ENCODE measurements at regions not wholly inside any gene's neighbourhood (a gene's known extent, or its start where the extent isn't known, plus 50 kb on each side); places are given as distances from the start of the nearest gene placed in this dataset.
"Not testable (repeated sequence)": the region's sequence is repeated elsewhere in the genome, so short reads cannot be mapped to it uniquely, and the experiment has no call there.

DNA sequence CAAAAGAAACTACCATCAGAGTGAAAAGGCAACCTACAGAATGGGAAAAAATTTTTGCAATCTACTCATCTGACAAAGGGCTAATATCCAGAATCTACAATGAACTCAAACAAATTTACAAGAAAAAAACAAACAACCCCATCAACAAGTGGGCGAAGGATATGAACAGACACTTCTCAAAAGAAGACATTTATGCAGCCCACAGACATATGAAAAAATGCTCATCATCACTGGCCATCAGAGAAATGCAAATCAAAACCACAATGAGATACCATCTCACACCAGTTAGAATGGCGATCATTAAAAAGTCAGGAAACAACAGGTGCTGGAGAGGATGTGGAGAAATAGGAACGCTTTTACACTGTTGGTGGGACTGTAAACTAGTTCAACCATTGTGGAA, 83.9 kb downstream of the GEMIN8 start:
- H3K18ac ChIP-seq (ENCODE audit: low read length); DNase-seq (ENCODE audit: low spot score); H2BK12ac ChIP-seq (ENCODE audit: low read length); H3K9ac ChIP-seq (ENCODE audit: low read depth, low read length, poor library complexity); H2AFZ ChIP-seq (ENCODE audit: low read length); H3K36me3 ChIP-seq (replicated peaks in 1 of 2; ENCODE audit: control insufficient read depth in 2 of 2, insufficient read depth in 2 of 2, low read length in 2 of 2); H3K79me1 ChIP-seq (ENCODE audit: low read depth, low read length); H2AK5ac ChIP-seq (ENCODE audit: low read depth, low read length); H2BK15ac ChIP-seq (ENCODE audit: low read length); H2BK5ac ChIP-seq (ENCODE audit: low read length); H2BK120ac ChIP-seq (ENCODE audit: low read depth, low read length); H3K4me3 ChIP-seq (ENCODE audit: low read length in 2 of 2); H3K23ac ChIP-seq (ENCODE audit: low read depth, low read length, poor library complexity); H4K91ac ChIP-seq (ENCODE audit: low read depth, low read length, poor library complexity); H3K14ac ChIP-seq (ENCODE audit: low read length); H3K27me3 ChIP-seq (ENCODE audit: control insufficient read depth in 3 of 3, insufficient read depth in 3 of 3, low read depth in 1 of 3, low read length in 3 of 3); H3K4me2 ChIP-seq (ENCODE audit: insufficient read depth, low read length, poor library complexity, severe bottlenecking); H3K9me3 ChIP-seq (replicated peaks in 1 of 2; ENCODE audit: control insufficient read depth in 2 of 2, insufficient read depth in 1 of 2, low read depth in 1 of 2, low read length in 2 of 2); H3K4ac ChIP-seq (ENCODE audit: low read length); H4K8ac ChIP-seq (ENCODE audit: low read depth, low read length); H3K4me1 ChIP-seq (ENCODE audit: control insufficient read depth in 2 of 2, insufficient read depth in 1 of 2, low read depth in 1 of 2, low read length in 2 of 2); H3K27ac ChIP-seq (replicated peaks; ENCODE audit: low read length): not testable (repeated sequence)
- WGBS, 2 donors (ENCODE audit: extremely low coverage in 2 of 2, insufficient read length in 2 of 2, insufficient replicate concordance in 1 of 2), result no CpG with 5 or more reads among the region's 3 CpGs

DNA sequence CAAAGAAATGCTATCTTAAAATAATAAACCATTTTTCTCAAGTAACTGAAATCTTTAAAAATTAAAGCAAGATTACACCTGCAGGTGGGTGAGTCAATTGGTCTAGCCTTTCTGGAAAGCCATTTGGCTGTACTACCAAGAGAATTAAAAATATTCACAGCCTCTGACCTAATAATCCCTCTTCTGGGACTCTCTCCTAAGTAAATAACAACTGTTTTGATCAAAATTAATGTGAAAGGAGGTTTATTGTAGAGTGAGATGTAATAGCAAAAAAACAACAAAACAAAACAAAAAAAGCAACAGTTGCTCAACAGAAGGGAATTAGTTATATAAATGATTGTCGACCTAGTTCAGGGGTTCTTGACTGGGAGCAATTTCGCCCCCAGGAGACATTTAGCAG, 89.0 kb downstream of the GEMIN8 start:
- H3K36me3 ChIP-seq (replicated peaks in 1 of 2; ENCODE audit: control insufficient read depth in 2 of 2, insufficient read depth in 2 of 2, low read length in 2 of 2), result peaks cover 0 to 2% of the 10 kb centered on the region in 2 donors
- H3K79me1 ChIP-seq (ENCODE audit: low read depth, low read length), result no peaks in the 10 kb centered on the region
- H3K4me2 ChIP-seq (ENCODE audit: insufficient read depth, low read length, poor library complexity, severe bottlenecking), result no peak overlapping the region
- no peak overlapping the region for H3K27ac ChIP-seq (replicated peaks; ENCODE audit: low read length)
- H2BK5ac ChIP-seq (ENCODE audit: low read length), result no peak overlapping the region
- H3K18ac ChIP-seq (ENCODE audit: low read length), result no peak overlapping the region
- H4K8ac ChIP-seq (ENCODE audit: low read depth, low read length), result no peak overlapping the region
- no CpG with 5 or more reads among the region's 2 CpGs for WGBS, 2 donors (ENCODE audit: extremely low coverage in 2 of 2, insufficient read length in 2 of 2, insufficient replicate concordance in 1 of 2)
- H2AK5ac ChIP-seq (ENCODE audit: low read depth, low read length), result no peak overlapping the region
- no peak overlapping the region for H2BK15ac ChIP-seq (ENCODE audit: low read length)
- H3K9me3 ChIP-seq (replicated peaks in 1 of 2; ENCODE audit: control insufficient read depth in 2 of 2, insufficient read depth in 1 of 2, low read depth in 1 of 2, low read length in 2 of 2), result no peaks in the 10 kb centered on the region
- no peaks in the 10 kb centered on the region for H3K27me3 ChIP-seq (ENCODE audit: control insufficient read depth in 3 of 3, insufficient read depth in 3 of 3, low read depth in 1 of 3, low read length in 3 of 3)
- no peak overlapping the region for H3K4ac ChIP-seq (ENCODE audit: low read length)
- H3K4me3 ChIP-seq (ENCODE audit: low read length in 2 of 2), result no peak overlapping the region
- H2BK120ac ChIP-seq (ENCODE audit: low read depth, low read length), result no peak overlapping the region
- H3K4me1 ChIP-seq (ENCODE audit: control insufficient read depth in 2 of 2, insufficient read depth in 1 of 2, low read depth in 1 of 2, low read length in 2 of 2), result peaks cover 7 to 24% of the 10 kb centered on the region in 2 donors
- H3K23ac ChIP-seq (ENCODE audit: low read depth, low read length, poor library complexity), result no peak overlapping the region
- H3K14ac ChIP-seq (ENCODE audit: low read length), result no peak overlapping the region
- DNase-seq (ENCODE audit: low spot score), result no peak
- no peak overlapping the region for H2BK12ac ChIP-seq (ENCODE audit: low read length)
- H3K9ac ChIP-seq (ENCODE audit: low read depth, low read length, poor library complexity), result no peak overlapping the region
- no peak overlapping the region for H4K91ac ChIP-seq (ENCODE audit: low read depth, low read length, poor library complexity)
- no peak overlapping the region for H2AFZ ChIP-seq (ENCODE audit: low read length)

- peak; percentile 9 for DNase-seq (ENCODE audit: low spot score)
- no CpG with 5 or more reads among the region's 6 CpGs for WGBS, 2 donors (ENCODE audit: extremely low coverage in 2 of 2, insufficient read length in 2 of 2, insufficient replicate concordance in 1 of 2)
- Histone ChIP-seq H4K8ac (ENCODE audit: low read depth, low read length) (no peak overlapping the region), H3K4me1 (ENCODE audit: control insufficient read depth in 2 of 2, insufficient read depth in 1 of 2, low read depth in 1 of 2, low read length in 2 of 2) (peaks cover 7 to 27% of the 10 kb centered on the region in 2 donors), H2BK120ac (ENCODE audit: low read depth, low read length) (no peak overlapping the region), H3K4me2 (ENCODE audit: insufficient read depth, low read length, poor library complexity, severe bottlenecking) (no peak overlapping the region), H3K36me3 (replicated peaks in 1 of 2; ENCODE audit: control insufficient read depth in 2 of 2, insufficient read depth in 2 of 2, low read length in 2 of 2) (peaks cover 0 to 9% of the 10 kb centered on the region in 2 donors), H3K27ac (replicated peaks; ENCODE audit: low read length) (no peak overlapping the region), H3K18ac (ENCODE audit: low read length) (no peak overlapping the region), H2AFZ (ENCODE audit: low read length) (no peak overlapping the region), H3K4ac (ENCODE audit: low read length) (no peak overlapping the region), H2BK15ac (ENCODE audit: low read length) (no peak overlapping the region), H3K4me3 (ENCODE audit: low read length in 2 of 2) (no peak overlapping the region), H4K91ac (ENCODE audit: low read depth, low read length, poor library complexity) (no peak overlapping the region), H2BK12ac (ENCODE audit: low read length) (no peak overlapping the region), H3K14ac (ENCODE audit: low read length) (no peak overlapping the region), H3K79me1 (ENCODE audit: low read depth, low read length) (no peaks in the 10 kb centered on the region), H3K9ac (ENCODE audit: low read depth, low read length, poor library complexity) (no peak overlapping the region), H3K9me3 (replicated peaks in 1 of 2; ENCODE audit: control insufficient read depth in 2 of 2, insufficient read depth in 1 of 2, low read depth in 1 of 2, low read length in 2 of 2) (no peaks in the 10 kb centered on the region), H2AK5ac (ENCODE audit: low read depth, low read length) (no peak overlapping the region), H3K27me3 (ENCODE audit: control insufficient read depth in 3 of 3, insufficient read depth in 3 of 3, low read depth in 1 of 3, low read length in 3 of 3) (no peaks in the 10 kb centered on the region), H3K23ac (ENCODE audit: low read depth, low read length, poor library complexity) (no peak overlapping the region), H2BK5ac (ENCODE audit: low read length) (no peak overlapping the region)
Measured at GRCh38 chrX:13939741-13940597, 89.7 kb downstream of the GEMIN8 start.

DNA sequence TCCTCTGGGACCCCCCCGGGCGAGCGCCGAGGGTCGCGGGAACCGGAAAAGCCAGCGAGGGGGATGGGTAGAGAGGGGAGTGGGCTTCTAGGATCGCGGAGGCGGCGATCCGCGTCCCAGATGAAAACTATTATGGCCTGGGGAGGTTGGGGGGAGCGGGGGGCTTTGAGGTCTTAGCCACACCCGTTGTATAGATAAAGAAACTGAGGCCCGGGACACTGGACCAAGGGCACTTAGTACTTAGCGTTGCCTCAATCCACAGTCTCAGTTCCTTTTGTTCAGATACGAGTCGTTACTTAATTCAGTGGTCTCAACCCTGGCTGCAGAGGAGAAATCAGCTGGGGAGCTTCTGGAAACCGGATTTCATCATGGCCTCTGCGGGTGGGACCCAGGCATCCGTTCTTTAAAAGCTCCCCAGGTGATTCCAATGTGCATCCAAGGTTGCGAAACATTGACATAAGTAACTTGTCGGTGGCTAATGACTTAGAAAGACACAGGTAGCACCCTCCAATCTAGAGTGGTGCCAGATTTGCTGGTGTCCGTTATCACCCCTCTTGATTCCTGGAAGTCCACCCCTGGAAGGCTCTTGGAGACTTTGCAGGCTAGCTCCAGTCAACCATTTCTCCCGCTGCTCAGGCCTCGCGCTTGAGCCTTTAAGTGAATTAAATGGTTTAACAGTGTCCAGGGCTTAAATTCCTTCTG, 90.7 kb downstream of the GEMIN8 start:
- no peak overlapping the region for H2BK5ac ChIP-seq (ENCODE audit: low read length)
- H3K18ac ChIP-seq (ENCODE audit: low read length), result peak overlapping the region; percentile 35
- H3K9me3 ChIP-seq (replicated peaks in 1 of 2; ENCODE audit: control insufficient read depth in 2 of 2, insufficient read depth in 1 of 2, low read depth in 1 of 2, low read length in 2 of 2), result no peaks in the 10 kb centered on the region
- H3K4me2 ChIP-seq (ENCODE audit: insufficient read depth, low read length, poor library complexity, severe bottlenecking), result peak overlapping the region; percentile 54
- no peaks in the 10 kb centered on the region for H3K27me3 ChIP-seq (ENCODE audit: control insufficient read depth in 3 of 3, insufficient read depth in 3 of 3, low read depth in 1 of 3, low read length in 3 of 3)
- no peak overlapping the region for H3K27ac ChIP-seq (replicated peaks; ENCODE audit: low read length)
- H3K9ac ChIP-seq (ENCODE audit: low read depth, low read length, poor library complexity), result no peak overlapping the region
- H3K4me1 ChIP-seq (ENCODE audit: control insufficient read depth in 2 of 2, insufficient read depth in 1 of 2, low read depth in 1 of 2, low read length in 2 of 2), result peaks cover 7 to 27% of the 10 kb centered on the region in 2 donors
- peak overlapping the region; percentile 51 to 88 for H3K4me3 ChIP-seq (ENCODE audit: low read length in 2 of 2)
- WGBS, 2 donors (ENCODE audit: extremely low coverage in 2 of 2, insufficient read length in 2 of 2, insufficient replicate concordance in 1 of 2), result no CpG with 5 or more reads among the region's 29 CpGs
- no peak overlapping the region for H2AK5ac ChIP-seq (ENCODE audit: low read depth, low read length)
- H2AFZ ChIP-seq (ENCODE audit: low read length), result peak overlapping the region; percentile 71
- no peak overlapping the region for H4K8ac ChIP-seq (ENCODE audit: low read depth, low read length)
- H2BK15ac ChIP-seq (ENCODE audit: low read length), result no peak overlapping the region
- peaks cover 0 to 19% of the 10 kb centered on the region in 2 donors for H3K36me3 ChIP-seq (replicated peaks in 1 of 2; ENCODE audit: control insufficient read depth in 2 of 2, insufficient read depth in 2 of 2, low read length in 2 of 2)
- no peak overlapping the region for H3K23ac ChIP-seq (ENCODE audit: low read depth, low read length, poor library complexity)
- H3K14ac ChIP-seq (ENCODE audit: low read length), result no peak overlapping the region
- no peaks in the 10 kb centered on the region for H3K79me1 ChIP-seq (ENCODE audit: low read depth, low read length)
- H2BK12ac ChIP-seq (ENCODE audit: low read length), result no peak overlapping the region
- no peak for DNase-seq (ENCODE audit: low spot score)
- no peak overlapping the region for H3K4ac ChIP-seq (ENCODE audit: low read length)
- no peak overlapping the region for H4K91ac ChIP-seq (ENCODE audit: low read depth, low read length, poor library complexity)
- H2BK120ac ChIP-seq (ENCODE audit: low read depth, low read length), result no peak overlapping the region

All from neuronal stem cell (in vitro differentiated cells).